ENCODE measurements at regions not wholly inside any gene's neighbourhood (a gene's known extent, or its start where the extent isn't known, plus 50 kb on each side); places are given as distances from the start of the nearest gene placed in this dataset.

GRCh38 chr1:8194481-8195227 is 123.3 kb upstream of the SLC45A1 start:
- DNase-seq, result no peak
- Mint-ChIP-seq H3K27me3 (ENCODE audit: low read depth, poor library complexity) (peaks cover 4% of the 10 kb centered on the region), H3K36me3 (ENCODE audit: low read depth) (no peaks in the 10 kb centered on the region), H3K4me3 (no peak overlapping the region), H3K4me1 (peaks cover 30% of the 10 kb centered on the region), H3K27ac (no peak overlapping the region), H3K9me3 (no peaks in the 10 kb centered on the region)
- TF ChIP-seq, protein P1, sequence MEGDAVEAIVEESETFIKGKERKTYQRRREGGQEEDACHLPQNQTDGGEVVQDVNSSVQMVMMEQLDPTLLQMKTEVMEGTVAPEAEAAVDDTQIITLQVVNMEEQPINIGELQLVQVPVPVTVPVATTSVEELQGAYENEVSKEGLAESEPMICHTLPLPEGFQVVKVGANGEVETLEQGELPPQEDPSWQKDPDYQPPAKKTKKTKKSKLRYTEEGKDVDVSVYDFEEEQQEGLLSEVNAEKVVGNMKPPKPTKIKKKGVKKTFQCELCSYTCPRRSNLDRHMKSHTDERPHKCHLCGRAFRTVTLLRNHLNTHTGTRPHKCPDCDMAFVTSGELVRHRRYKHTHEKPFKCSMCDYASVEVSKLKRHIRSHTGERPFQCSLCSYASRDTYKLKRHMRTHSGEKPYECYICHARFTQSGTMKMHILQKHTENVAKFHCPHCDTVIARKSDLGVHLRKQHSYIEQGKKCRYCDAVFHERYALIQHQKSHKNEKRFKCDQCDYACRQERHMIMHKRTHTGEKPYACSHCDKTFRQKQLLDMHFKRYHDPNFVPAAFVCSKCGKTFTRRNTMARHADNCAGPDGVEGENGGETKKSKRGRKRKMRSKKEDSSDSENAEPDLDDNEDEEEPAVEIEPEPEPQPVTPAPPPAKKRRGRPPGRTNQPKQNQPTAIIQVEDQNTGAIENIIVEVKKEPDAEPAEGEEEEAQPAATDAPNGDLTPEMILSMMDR (IDR thresholded peaks at IDR 0.05), result no peak

GRCh38 chr1:8193840-8194406 is 124.0 kb upstream of the SLC45A1 start:
- TF ChIP-seq, protein P1 (IDR thresholded peaks at IDR 0.05), result no peak
- H3K27me3 Mint-ChIP-seq (ENCODE audit: low read depth, poor library complexity), result peaks cover 4% of the 10 kb centered on the region
- peak overlapping the region; percentile 48 for H3K27ac Mint-ChIP-seq
- no peak for DNase-seq
- no peak overlapping the region for H3K4me3 Mint-ChIP-seq
- no peaks in the 10 kb centered on the region for H3K36me3 Mint-ChIP-seq (ENCODE audit: low read depth)
- H3K4me1 Mint-ChIP-seq, result peaks cover 23% of the 10 kb centered on the region
- no peaks in the 10 kb centered on the region for H3K9me3 Mint-ChIP-seq

GRCh38 chr1:8191474-8191873 is 126.4 kb upstream of the SLC45A1 start:
- TF ChIP-seq, protein P1 (IDR thresholded peaks at IDR 0.05), result no peak

DNA sequence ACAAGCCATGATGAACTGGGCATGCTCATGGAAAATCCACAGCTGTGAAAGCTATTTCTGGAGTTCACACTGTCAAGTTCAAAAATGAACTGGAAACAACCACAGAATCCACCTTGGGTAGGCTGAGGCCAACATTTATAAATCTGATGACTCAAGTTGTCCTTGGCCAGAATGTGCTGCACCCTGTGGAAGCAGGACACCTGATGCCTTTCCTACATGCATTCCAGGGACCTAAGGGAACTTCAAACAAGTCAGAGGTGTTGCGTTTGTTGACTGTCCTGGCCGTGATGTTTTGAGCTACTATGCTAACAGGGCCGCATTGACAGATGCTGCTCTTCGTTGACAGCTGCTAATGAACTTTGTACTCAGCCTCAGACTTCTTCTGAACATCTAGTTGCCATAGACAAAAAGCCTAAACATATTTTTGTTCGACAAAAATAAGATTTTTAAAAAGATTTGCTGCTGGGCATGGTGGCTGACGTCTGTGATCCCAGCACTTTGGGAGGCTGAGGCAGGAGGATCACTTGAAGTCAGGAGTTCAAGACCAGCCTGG is 127.9 kb upstream of the SLC45A1 start:
- TF ChIP-seq, protein P1 (IDR thresholded peaks at IDR 0.05), result no peak
- no peaks in the 10 kb centered on the region for H3K36me3 Mint-ChIP-seq (ENCODE audit: low read depth)
- H3K27me3 Mint-ChIP-seq (ENCODE audit: low read depth, poor library complexity), result peaks cover 7% of the 10 kb centered on the region
- H3K9me3 Mint-ChIP-seq, result no peaks in the 10 kb centered on the region
- H3K27ac Mint-ChIP-seq, result no peak overlapping the region
- peaks cover 12% of the 10 kb centered on the region for H3K4me1 Mint-ChIP-seq
- H3K4me3 Mint-ChIP-seq, result no peak overlapping the region
- no peak for DNase-seq

More at GRCh38 chr1:8191474-8191873, 126.4 kb upstream of the SLC45A1 start:
- Mint-ChIP-seq H3K4me3 (no peak overlapping the region), H3K27me3 (ENCODE audit: low read depth, poor library complexity) (peaks cover 4% of the 10 kb centered on the region), H3K36me3 (ENCODE audit: low read depth) (no peaks in the 10 kb centered on the region), H3K9me3 (no peaks in the 10 kb centered on the region), H3K27ac (no peak overlapping the region), H3K4me1 (peaks cover 12% of the 10 kb centered on the region)
- no peak for DNase-seq

- H3K9me3 Mint-ChIP-seq, result peaks cover 3% of the 10 kb centered on the region
- H3K27ac Mint-ChIP-seq, result peak overlapping the region; percentile 75
- no peak overlapping the region for H3K4me3 Mint-ChIP-seq
- TF ChIP-seq, protein P1 (IDR thresholded peaks at IDR 0.05), result no peak
- no peaks in the 10 kb centered on the region for H3K36me3 Mint-ChIP-seq (ENCODE audit: low read depth)
- H3K27me3 Mint-ChIP-seq (ENCODE audit: low read depth, poor library complexity), result peaks cover 3% of the 10 kb centered on the region
- no peak for DNase-seq
- H3K4me1 Mint-ChIP-seq, result peaks cover 5% of the 10 kb centered on the region
Observed at GRCh38 chr1:8185400-8185799, 132.5 kb upstream of the SLC45A1 start.
